Fibroblast of lung (primary cell): ENCODE measurements at regions not wholly inside any gene's neighbourhood (a gene's known extent, or its start where the extent isn't known, plus 50 kb on each side); places are given as distances from the start of the nearest gene placed in this dataset.

ENCODE experiments used
- EZH2 ChIP-seq: IDR thresholded peaks from 2 replicates; pipeline ENCODE4 v1.5.1; 2012; ENCODE audit warnings: low read length, control low read depth, mild to moderate bottlenecking; ENCODE audit errors: missing control alignments
- TF ChIP-seq, protein P1 (sequence below), 2 donors: IDR thresholded peaks in 1 of 2; conservative IDR thresholded peaks in 1 of 2; 1 replicate in 1 of 2; 2 replicates in 1 of 2; pipeline ENCODE4 v1.5.1; 2011 to 2012; ENCODE audit warnings: low read length in 2 of 2, control low read depth in 1 of 2, inconsistent platforms in 1 of 2, low read depth in 1 of 2, mild to moderate bottlenecking in 1 of 2

DNA sequence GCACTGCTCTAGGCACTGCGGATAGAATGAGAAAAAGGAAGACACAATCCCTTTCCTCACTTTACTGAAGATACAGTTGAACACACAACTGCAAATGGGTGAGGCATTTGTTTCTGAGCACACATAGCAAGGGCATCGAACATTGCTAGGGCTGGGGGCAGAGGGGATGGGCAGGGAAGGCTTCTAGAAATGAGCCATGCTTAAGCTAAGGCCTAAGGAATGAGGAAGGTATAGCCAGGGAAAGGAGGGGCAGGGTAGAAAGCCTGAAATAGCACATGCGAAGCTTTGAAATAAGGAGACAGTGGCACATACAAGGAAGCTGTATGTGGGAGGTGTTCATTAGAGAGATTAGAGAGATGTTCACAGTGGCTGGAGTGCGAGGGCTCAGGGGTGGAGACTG is 92.7 kb downstream of the KIF4B start:
- TF ChIP-seq, protein P1, sequence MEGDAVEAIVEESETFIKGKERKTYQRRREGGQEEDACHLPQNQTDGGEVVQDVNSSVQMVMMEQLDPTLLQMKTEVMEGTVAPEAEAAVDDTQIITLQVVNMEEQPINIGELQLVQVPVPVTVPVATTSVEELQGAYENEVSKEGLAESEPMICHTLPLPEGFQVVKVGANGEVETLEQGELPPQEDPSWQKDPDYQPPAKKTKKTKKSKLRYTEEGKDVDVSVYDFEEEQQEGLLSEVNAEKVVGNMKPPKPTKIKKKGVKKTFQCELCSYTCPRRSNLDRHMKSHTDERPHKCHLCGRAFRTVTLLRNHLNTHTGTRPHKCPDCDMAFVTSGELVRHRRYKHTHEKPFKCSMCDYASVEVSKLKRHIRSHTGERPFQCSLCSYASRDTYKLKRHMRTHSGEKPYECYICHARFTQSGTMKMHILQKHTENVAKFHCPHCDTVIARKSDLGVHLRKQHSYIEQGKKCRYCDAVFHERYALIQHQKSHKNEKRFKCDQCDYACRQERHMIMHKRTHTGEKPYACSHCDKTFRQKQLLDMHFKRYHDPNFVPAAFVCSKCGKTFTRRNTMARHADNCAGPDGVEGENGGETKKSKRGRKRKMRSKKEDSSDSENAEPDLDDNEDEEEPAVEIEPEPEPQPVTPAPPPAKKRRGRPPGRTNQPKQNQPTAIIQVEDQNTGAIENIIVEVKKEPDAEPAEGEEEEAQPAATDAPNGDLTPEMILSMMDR (conservative IDR thresholded peaks at IDR 0.05 in 1 of 2, IDR thresholded peaks at IDR 0.05 in 1 of 2; ENCODE audit: low read depth in 1 of 2, low read length in 2 of 2) = no peak
- TF ChIP-seq EZH2 = no peak
